ENCODE measurements at regions not wholly inside any gene's neighbourhood (a gene's known extent, or its start where the extent isn't known, plus 50 kb on each side); places are given as distances from the start of the nearest gene placed in this dataset.

DNA sequence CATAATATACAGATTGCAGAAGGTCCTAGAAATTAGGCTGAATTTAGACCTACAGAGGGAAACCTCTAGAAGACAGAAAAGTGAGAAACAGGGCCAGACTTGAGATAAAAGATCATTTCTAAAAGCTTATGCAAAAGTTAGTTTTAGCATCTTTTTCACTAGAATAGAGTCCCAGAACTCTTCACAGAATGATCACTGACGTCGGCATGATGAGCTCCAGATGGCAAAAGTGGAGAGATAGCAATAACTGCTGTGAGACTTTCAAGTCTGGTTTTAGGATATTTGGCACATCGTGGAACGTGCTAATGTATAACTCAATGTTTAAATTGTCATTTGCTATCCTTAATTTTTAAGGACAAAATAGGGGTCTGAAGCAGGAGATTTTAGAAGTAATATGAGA lies 1050.7 kb upstream of the CELF4 start:
- WGBS: 78% methylated on average over 2 of the region's 4 CpGs
- Histone ChIP-seq H3K4me2 (ENCODE audit: low read length, poor library complexity, severe bottlenecking) (no peak overlapping the region), H3K9me3 (ENCODE audit: control insufficient read depth, low read length) (no peaks in the 10 kb centered on the region), H3K36me3 (ENCODE audit: control insufficient read depth in 1 of 2, insufficient read depth in 2 of 2, low read depth in 1 of 2, low read length in 2 of 2) (no peaks in the 10 kb centered on the region), H2BK120ac (ENCODE audit: low read depth, low read length) (no peak overlapping the region), H3K79me1 (replicated peaks; ENCODE audit: low read length, poor library complexity, severe bottlenecking) (no peaks in the 10 kb centered on the region), H3K27ac (ENCODE audit: low read length, poor library complexity, severe bottlenecking) (no peak overlapping the region), H3K23ac (ENCODE audit: low read length in 2 of 2) (no peak overlapping the region), H2AK5ac (ENCODE audit: low read length, severe bottlenecking) (no peak overlapping the region), H3K4ac (ENCODE audit: low read depth in 1 of 2, low read length in 2 of 2) (no peak overlapping the region), H3K9ac (ENCODE audit: low read length) (no peak overlapping the region), H3K14ac (ENCODE audit: low read length in 2 of 2) (no peak overlapping the region), H2BK12ac (ENCODE audit: low read length in 2 of 2) (no peak overlapping the region), H2BK15ac (ENCODE audit: low read depth, poor library complexity, severe bottlenecking) (no peak overlapping the region), H3K27me3 (ENCODE audit: control insufficient read depth in 1 of 2, insufficient read depth in 1 of 2, low read length in 2 of 2) (no peaks in the 10 kb centered on the region), H3K4me3 (ENCODE audit: insufficient read depth in 1 of 2, low read depth in 1 of 2, low read length in 2 of 2) (no peak overlapping the region), H2AFZ (ENCODE audit: low read depth, low read length) (no peak overlapping the region), H2BK5ac (ENCODE audit: low read depth, low read length, poor library complexity, severe bottlenecking) (no peak overlapping the region), H4K8ac (ENCODE audit: low read length) (no peak overlapping the region), H4K91ac (ENCODE audit: low read length) (no peak overlapping the region), H3K18ac (ENCODE audit: low read depth in 1 of 2, low read length in 2 of 2) (no peak overlapping the region), H3K4me1 (ENCODE audit: control insufficient read depth, insufficient read depth, low read depth, low read length) (no peaks in the 10 kb centered on the region)
- no peak for DNase-seq

DNA sequence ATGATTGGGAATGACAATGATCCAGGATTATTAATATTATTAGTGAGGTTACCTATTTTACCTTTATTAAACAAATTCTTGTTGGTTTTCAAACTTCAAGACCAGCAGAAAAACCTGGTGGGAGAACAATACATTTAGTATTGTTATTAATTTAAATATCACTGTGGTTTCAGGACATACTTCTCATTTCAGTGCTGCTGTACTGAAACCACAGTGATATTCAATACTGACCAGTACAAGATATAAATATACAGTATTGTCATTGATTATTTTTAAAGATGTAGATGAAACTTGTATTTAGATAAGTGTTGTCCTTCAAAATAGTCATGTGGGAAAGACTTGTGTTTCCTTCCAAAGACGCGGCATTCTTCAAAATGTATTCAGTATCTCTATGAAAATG lies 1047.3 kb upstream of the CELF4 start:
- Histone ChIP-seq H3K23ac (ENCODE audit: low read length in 2 of 2) (no peak overlapping the region), H3K9me3 (ENCODE audit: control insufficient read depth, low read length) (no peaks in the 10 kb centered on the region), H2BK12ac (ENCODE audit: low read length in 2 of 2) (no peak overlapping the region), H3K4me1 (ENCODE audit: control insufficient read depth, insufficient read depth, low read depth, low read length) (no peaks in the 10 kb centered on the region), H3K27me3 (ENCODE audit: control insufficient read depth in 1 of 2, insufficient read depth in 1 of 2, low read length in 2 of 2) (no peaks in the 10 kb centered on the region), H3K4ac (ENCODE audit: low read depth in 1 of 2, low read length in 2 of 2) (no peak overlapping the region), H3K79me1 (replicated peaks; ENCODE audit: low read length, poor library complexity, severe bottlenecking) (no peaks in the 10 kb centered on the region), H3K18ac (ENCODE audit: low read depth in 1 of 2, low read length in 2 of 2) (no peak overlapping the region), H3K36me3 (ENCODE audit: control insufficient read depth in 1 of 2, insufficient read depth in 2 of 2, low read depth in 1 of 2, low read length in 2 of 2) (no peaks in the 10 kb centered on the region), H3K4me3 (ENCODE audit: insufficient read depth in 1 of 2, low read depth in 1 of 2, low read length in 2 of 2) (no peak overlapping the region), H3K14ac (ENCODE audit: low read length in 2 of 2) (no peak overlapping the region), H3K9ac (ENCODE audit: low read length) (no peak overlapping the region), H3K27ac (ENCODE audit: low read length, poor library complexity, severe bottlenecking) (no peak overlapping the region), H2BK5ac (ENCODE audit: low read depth, low read length, poor library complexity, severe bottlenecking) (no peak overlapping the region), H2AFZ (ENCODE audit: low read depth, low read length) (no peak overlapping the region), H3K4me2 (ENCODE audit: low read length, poor library complexity, severe bottlenecking) (no peak overlapping the region), H2AK5ac (ENCODE audit: low read length, severe bottlenecking) (no peak overlapping the region), H4K8ac (ENCODE audit: low read length) (no peak overlapping the region), H2BK120ac (ENCODE audit: low read depth, low read length) (no peak overlapping the region), H4K91ac (ENCODE audit: low read length) (no peak overlapping the region), H2BK15ac (ENCODE audit: low read depth, poor library complexity, severe bottlenecking) (no peak overlapping the region)
- DNase-seq: no peak
- 97% methylated on average over 2 of the region's 2 CpGs for WGBS

DNA sequence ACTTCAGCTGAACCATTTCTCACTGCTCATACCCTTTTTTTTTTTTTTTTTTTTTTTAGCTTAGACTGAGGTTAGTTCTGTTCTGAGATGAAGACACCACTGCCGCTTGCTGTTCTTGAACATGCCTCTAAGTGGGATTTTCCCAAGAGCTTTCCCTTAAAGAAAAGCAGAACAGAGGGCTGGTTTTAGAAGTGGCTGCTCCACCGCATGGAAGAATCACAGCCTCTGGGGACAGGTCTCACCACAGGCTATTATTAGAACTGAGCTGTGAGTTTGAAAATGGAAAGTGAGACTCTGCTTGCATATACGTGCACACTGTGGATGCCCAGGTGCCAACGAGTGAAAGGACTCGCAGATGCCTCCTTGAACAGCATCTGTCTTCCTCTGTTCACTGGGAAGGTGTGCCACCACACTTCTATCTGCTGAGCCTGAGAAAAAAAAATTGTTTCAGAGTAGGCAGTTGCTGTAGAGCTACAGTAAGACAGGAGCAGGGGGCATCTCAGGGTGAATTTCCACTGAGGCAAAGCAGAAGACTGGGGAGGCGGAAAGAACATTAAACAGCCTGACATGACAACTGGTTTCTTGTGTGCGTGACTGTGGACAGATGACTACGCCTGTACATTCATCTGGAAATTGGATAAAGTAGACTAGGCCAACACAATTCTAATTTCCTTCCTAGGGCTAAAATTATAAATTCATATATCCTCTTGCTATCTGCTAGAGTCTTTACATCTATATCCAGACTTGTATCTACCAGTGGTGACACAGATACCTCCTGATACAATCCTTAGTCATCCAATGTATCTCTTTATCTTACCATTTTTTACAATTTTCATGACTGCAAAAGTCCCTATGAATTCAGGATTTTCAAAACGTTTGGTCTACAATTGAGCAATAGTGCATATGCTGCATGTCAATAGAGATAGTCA lies 1045.7 kb upstream of the CELF4 start:
- Histone ChIP-seq H3K9ac (ENCODE audit: low read length) (no peak overlapping the region), H3K23ac (ENCODE audit: low read length in 2 of 2) (no peak overlapping the region), H3K4me1 (ENCODE audit: control insufficient read depth, insufficient read depth, low read depth, low read length) (no peaks in the 10 kb centered on the region), H3K14ac (ENCODE audit: low read length in 2 of 2) (no peak overlapping the region), H3K18ac (ENCODE audit: low read depth in 1 of 2, low read length in 2 of 2) (no peak overlapping the region), H2AK5ac (ENCODE audit: low read length, severe bottlenecking) (no peak overlapping the region), H3K4me2 (ENCODE audit: low read length, poor library complexity, severe bottlenecking) (no peak overlapping the region), H2BK15ac (ENCODE audit: low read depth, poor library complexity, severe bottlenecking) (no peak overlapping the region), H3K79me1 (replicated peaks; ENCODE audit: low read length, poor library complexity, severe bottlenecking) (no peaks in the 10 kb centered on the region), H2BK12ac (ENCODE audit: low read length in 2 of 2) (no peak overlapping the region), H2BK5ac (ENCODE audit: low read depth, low read length, poor library complexity, severe bottlenecking) (no peak overlapping the region), H4K91ac (ENCODE audit: low read length) (no peak overlapping the region), H2BK120ac (ENCODE audit: low read depth, low read length) (no peak overlapping the region), H3K27me3 (ENCODE audit: control insufficient read depth in 1 of 2, insufficient read depth in 1 of 2, low read length in 2 of 2) (no peaks in the 10 kb centered on the region), H3K36me3 (ENCODE audit: control insufficient read depth in 1 of 2, insufficient read depth in 2 of 2, low read depth in 1 of 2, low read length in 2 of 2) (no peaks in the 10 kb centered on the region), H3K9me3 (ENCODE audit: control insufficient read depth, low read length) (no peaks in the 10 kb centered on the region), H3K4me3 (ENCODE audit: insufficient read depth in 1 of 2, low read depth in 1 of 2, low read length in 2 of 2) (no peak overlapping the region), H3K27ac (ENCODE audit: low read length, poor library complexity, severe bottlenecking) (no peak overlapping the region), H4K8ac (ENCODE audit: low read length) (no peak overlapping the region), H2AFZ (ENCODE audit: low read depth, low read length) (no peak overlapping the region), H3K4ac (ENCODE audit: low read depth in 1 of 2, low read length in 2 of 2) (no peak overlapping the region)
- WGBS: 65% methylated on average over 9 of the region's 9 CpGs
- DNase-seq: peak; percentile 50

DNA sequence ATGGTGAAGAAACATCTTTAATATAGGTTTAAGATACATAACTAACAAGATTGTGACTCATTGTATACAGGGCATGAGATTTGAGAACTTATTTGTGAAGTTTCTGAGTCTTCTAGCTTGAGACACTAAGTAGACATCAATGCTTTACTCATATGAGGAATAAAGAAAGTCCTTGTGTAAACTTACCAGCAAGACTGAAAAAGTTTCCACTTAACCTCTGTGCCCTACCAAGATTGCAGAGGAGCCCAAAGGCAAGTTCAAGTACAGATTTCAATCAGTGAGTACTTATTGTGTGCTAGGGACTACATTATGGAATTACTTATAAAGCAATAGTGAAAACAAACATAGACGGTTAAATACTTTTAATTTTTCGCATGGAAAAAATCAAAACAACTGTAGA lies 1041.2 kb upstream of the CELF4 start:
- Histone ChIP-seq H3K4me2 (ENCODE audit: low read length, poor library complexity, severe bottlenecking) (no peak overlapping the region), H3K4ac (ENCODE audit: low read depth in 1 of 2, low read length in 2 of 2) (no peak overlapping the region), H2BK15ac (ENCODE audit: low read depth, poor library complexity, severe bottlenecking) (no peak overlapping the region), H2BK12ac (ENCODE audit: low read length in 2 of 2) (no peak overlapping the region), H3K9ac (ENCODE audit: low read length) (no peak overlapping the region), H3K14ac (ENCODE audit: low read length in 2 of 2) (no peak overlapping the region), H4K91ac (ENCODE audit: low read length) (no peak overlapping the region), H3K27me3 (ENCODE audit: control insufficient read depth in 1 of 2, insufficient read depth in 1 of 2, low read length in 2 of 2) (no peaks in the 10 kb centered on the region), H4K8ac (ENCODE audit: low read length) (no peak overlapping the region), H3K18ac (ENCODE audit: low read depth in 1 of 2, low read length in 2 of 2) (no peak overlapping the region), H3K23ac (ENCODE audit: low read length in 2 of 2) (no peak overlapping the region), H3K36me3 (ENCODE audit: control insufficient read depth in 1 of 2, insufficient read depth in 2 of 2, low read depth in 1 of 2, low read length in 2 of 2) (no peaks in the 10 kb centered on the region), H3K79me1 (replicated peaks; ENCODE audit: low read length, poor library complexity, severe bottlenecking) (no peaks in the 10 kb centered on the region), H3K9me3 (ENCODE audit: control insufficient read depth, low read length) (no peaks in the 10 kb centered on the region), H3K4me1 (ENCODE audit: control insufficient read depth, insufficient read depth, low read depth, low read length) (no peaks in the 10 kb centered on the region), H2AK5ac (ENCODE audit: low read length, severe bottlenecking) (no peak overlapping the region), H3K27ac (ENCODE audit: low read length, poor library complexity, severe bottlenecking) (no peak overlapping the region), H3K4me3 (ENCODE audit: insufficient read depth in 1 of 2, low read depth in 1 of 2, low read length in 2 of 2) (no peak overlapping the region), H2BK5ac (ENCODE audit: low read depth, low read length, poor library complexity, severe bottlenecking) (no peak overlapping the region), H2AFZ (ENCODE audit: low read depth, low read length) (no peak overlapping the region), H2BK120ac (ENCODE audit: low read depth, low read length) (no peak overlapping the region)
- DNase-seq: peak; percentile 8
- 70% methylated on average over 2 of the region's 2 CpGs for WGBS
